H1 (cell line): ENCODE measurements at regions not wholly inside any gene's neighbourhood (a gene's known extent, or its start where the extent isn't known, plus 50 kb on each side); places are given as distances from the start of the nearest gene placed in this dataset.

ENCODE experiments used
- CREB1 ChIP-seq: IDR thresholded peaks from 2 replicates; pipeline ENCODE4 v1.6.1; 2012; ENCODE audit warnings: inconsistent platforms
- CTCF ChIP-seq, 3 experiments: IDR thresholded peaks; 1 replicate in 2 of 3; 2 replicates in 1 of 3; pipeline versions ENCODE4 v1.5.1 to v1.6.1; 2011; ENCODE audit warnings: low read length in 3 of 3, mild to moderate bottlenecking in 3 of 3, inconsistent platforms in 2 of 3, low read depth in 1 of 3, moderate library complexity in 1 of 3; ENCODE audit not compliant: insufficient read depth in 1 of 3; ENCODE audit errors: control extremely low read depth in 1 of 3
- EZH2 ChIP-seq: fragments of 200-600 bp; sonication (generic); IDR thresholded peaks from 2 replicates; pipeline ENCODE4 v1.7.1; 2012; ENCODE audit warnings: low read depth, mild to moderate bottlenecking, moderate library complexity, low read length, inconsistent platforms; ENCODE audit not compliant: severe bottlenecking
- POLR2A ChIP-seq, 2 experiments: IDR thresholded peaks; 1 replicate in 1 of 2; 2 replicates in 1 of 2; pipeline ENCODE4 v1.6.1; 2011; ENCODE audit warnings: low read depth in 2 of 2, low read length in 2 of 2, mild to moderate bottlenecking in 2 of 2; ENCODE audit errors: control extremely low read depth in 1 of 2
- SRF ChIP-seq: IDR thresholded peaks from 2 replicates; pipeline ENCODE4 v1.6.1; 2011; ENCODE audit warnings: mild to moderate bottlenecking, low read depth, low read length, moderate library complexity

DNA sequence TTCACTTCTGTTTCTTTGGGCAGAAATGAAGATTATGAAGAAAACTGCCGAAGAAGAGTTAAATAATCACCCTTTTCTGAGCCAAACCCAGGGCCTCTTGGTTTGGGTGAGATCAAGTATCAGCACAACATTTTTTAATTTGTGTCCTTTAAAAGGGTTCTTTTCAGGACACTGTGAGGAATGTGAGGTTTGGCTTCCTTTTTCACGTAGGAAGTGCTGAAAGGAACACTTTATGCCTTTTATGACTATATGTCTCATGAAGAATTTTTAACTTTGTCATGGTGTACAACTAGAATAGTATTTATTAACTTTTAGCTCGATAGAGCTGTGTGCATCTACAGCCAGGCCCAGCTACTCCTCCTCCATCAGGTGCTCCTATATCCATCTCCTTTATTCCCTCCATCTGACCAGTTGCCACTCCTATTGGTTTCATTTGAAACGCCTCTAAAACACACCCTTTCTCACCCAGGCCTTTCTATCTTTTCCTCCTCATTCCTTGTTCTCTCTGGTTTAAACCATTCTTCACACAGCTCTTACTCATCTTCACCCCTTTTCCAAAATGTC lies 103.6 kb upstream of the LRIG3 start:
- TF ChIP-seq SRF, result no peak
- TF ChIP-seq EZH2, result no peak
- no peak for TF ChIP-seq CREB1
- TF ChIP-seq POLR2A (IDR thresholded peaks at IDR 0.05; ENCODE audit: control extremely low read depth in 1 of 2, low read depth in 2 of 2, low read length in 2 of 2), result no peak
- no peak for TF ChIP-seq CTCF (IDR thresholded peaks at IDR 0.05; ENCODE audit: control extremely low read depth in 1 of 3, insufficient read depth in 1 of 3, low read depth in 1 of 3, low read length in 3 of 3)
